ENCODE measurements at regions not wholly inside any gene's neighbourhood (a gene's known extent, or its start where the extent isn't known, plus 50 kb on each side); places are given as distances from the start of the nearest gene placed in this dataset.
"Not testable (repeated sequence)": the region's sequence is repeated elsewhere in the genome, so short reads cannot be mapped to it uniquely, and the experiment has no call there.

- no peak for DNase-seq (ENCODE audit: low read depth)
Measured at GRCh38 chr18:43341014-43341413, 63.7 kb upstream of the SYT4 start.

DNA sequence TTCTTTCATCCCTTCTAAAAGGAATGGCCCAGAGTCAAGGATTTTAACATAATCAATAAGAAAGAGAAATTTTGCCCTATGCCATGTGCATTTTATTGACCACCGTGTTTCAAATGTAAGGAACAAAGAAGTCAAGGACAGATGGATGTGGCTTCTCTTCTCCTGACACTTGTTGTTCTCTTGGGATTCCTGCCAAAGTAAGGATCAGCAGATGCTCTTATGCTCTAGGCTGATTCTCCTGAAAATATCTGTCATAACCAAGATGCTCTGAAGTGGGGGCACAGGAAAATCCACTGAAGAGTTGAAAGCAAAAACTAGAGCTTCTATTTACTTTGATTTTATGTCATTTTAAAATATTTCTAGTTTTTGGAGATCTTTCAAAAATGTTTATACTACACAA, 72.9 kb upstream of the SYT4 start:
- no peak for DNase-seq (ENCODE audit: low read depth)

GRCh38 chr18:43364535-43364934, 87.2 kb upstream of the SYT4 start:
- no peak for DNase-seq (ENCODE audit: low read depth)

DNA sequence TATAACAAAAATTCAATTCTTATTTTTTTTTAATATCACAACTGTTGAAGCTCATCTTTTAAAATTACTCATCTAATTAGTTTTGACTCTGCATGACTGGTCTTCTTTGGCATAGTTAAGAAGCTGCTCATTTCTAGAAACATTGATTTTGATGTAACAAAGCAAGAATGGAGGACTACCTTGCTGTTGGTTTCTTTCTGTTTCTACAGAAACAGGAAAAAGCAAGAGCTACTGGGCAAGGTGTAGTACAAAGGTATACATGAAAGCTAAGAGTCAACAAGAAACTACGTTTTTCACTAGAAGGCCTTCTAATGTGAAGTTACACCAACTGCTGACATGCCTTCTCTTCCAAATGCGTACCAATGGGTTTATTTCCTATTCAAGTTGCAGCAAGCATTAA, 90.6 kb upstream of the SYT4 start:
- DNase-seq (ENCODE audit: low read depth), result no peak

- DNase-seq (ENCODE audit: low read depth), result not testable (repeated sequence)
Measured at GRCh38 chr18:43369311-43369710, 92.0 kb upstream of the SYT4 start.

- DNase-seq (ENCODE audit: low read depth), result no peak
Measured at GRCh38 chr18:43372773-43373172, 95.5 kb upstream of the SYT4 start.

- DNase-seq (ENCODE audit: low read depth), result no peak
Measured at GRCh38 chr18:43380104-43380672, 102.9 kb upstream of the SYT4 start.

- no peak for DNase-seq (ENCODE audit: low read depth)
Measured at GRCh38 chr18:43382641-43383403, 105.5 kb upstream of the SYT4 start.

DNA sequence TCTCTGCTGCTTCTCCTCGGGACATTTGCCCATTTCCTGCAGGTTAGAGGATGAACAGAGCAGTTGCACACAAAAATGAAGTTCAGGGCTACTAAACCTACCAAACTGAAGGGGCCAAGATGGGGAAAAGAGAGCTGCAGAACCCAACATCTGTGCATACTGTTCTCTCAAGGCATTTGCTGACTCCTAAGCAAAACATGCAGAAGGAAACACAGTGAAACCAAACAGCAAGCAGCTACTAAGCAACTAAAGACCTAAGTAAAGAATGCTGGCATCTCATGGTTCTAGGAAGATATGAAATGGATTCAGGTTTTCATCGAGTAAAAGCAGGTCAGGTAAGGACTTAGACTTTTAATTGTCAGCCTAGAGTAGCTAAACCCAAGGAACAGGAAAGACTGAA, 111.9 kb upstream of the SYT4 start:
- DNase-seq (ENCODE audit: low read depth), result peak; percentile 5

GRCh38 chr18:43392168-43392567, 114.9 kb upstream of the SYT4 start:
- no peak for DNase-seq (ENCODE audit: low read depth)

- no peak for DNase-seq (ENCODE audit: low read depth)
Measured at GRCh38 chr18:43393174-43393573, 115.9 kb upstream of the SYT4 start.

DNA sequence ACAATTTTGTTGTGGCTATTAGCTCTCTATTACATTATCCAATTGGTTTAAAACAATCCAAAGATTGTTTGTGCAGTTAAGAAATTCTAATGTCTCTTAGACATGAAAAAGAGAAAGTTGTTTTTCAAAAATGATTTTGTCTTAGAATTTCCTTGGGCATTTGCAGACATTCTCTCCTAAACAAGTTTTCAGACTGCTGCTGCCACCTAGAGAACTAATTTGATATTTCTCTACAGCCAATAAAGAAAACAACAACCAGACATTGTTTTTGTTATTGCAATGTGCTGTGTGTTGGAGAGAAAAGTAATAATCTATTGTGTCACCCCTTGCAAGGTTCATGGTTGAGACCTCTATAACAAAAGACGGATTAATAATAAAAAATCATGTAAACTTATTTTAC, 119.0 kb upstream of the SYT4 start:
- DNase-seq (ENCODE audit: low read depth), result peak; percentile 31

- DNase-seq (ENCODE audit: low read depth), result no peak
Measured at GRCh38 chr18:43398601-43399000, 121.3 kb upstream of the SYT4 start.

GRCh38 chr18:43405097-43405496, 127.8 kb upstream of the SYT4 start:
- DNase-seq (ENCODE audit: low read depth), result peak; percentile 5

GRCh38 chr18:43414006-43414405, 136.7 kb upstream of the SYT4 start:
- no peak for DNase-seq (ENCODE audit: low read depth)

DNA sequence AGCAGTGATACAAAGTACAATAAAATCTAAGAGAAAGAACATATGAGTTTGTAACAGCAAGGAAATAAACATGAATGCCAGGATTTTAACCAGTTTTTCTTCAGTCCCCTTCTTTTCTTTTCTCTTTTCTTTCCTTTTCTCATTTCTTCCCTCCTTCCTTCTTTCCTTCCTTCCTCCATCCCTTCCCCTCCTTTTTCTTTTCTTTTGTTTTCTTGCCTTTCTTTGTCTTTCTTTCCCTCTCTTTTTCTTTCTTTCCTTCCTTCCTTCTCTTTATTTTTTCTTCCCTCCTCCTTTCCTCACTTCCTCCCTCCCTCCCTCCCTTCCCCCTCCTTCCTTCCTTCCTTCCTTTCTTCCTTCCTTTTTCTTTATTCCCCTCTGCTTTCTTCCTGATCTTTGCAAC, 142.8 kb upstream of the SYT4 start:
- DNase-seq (ENCODE audit: low read depth), result no peak

GRCh38 chr18:43420950-43421349, 143.7 kb upstream of the SYT4 start:
- DNase-seq (ENCODE audit: low read depth), result peak; percentile 3

DNA sequence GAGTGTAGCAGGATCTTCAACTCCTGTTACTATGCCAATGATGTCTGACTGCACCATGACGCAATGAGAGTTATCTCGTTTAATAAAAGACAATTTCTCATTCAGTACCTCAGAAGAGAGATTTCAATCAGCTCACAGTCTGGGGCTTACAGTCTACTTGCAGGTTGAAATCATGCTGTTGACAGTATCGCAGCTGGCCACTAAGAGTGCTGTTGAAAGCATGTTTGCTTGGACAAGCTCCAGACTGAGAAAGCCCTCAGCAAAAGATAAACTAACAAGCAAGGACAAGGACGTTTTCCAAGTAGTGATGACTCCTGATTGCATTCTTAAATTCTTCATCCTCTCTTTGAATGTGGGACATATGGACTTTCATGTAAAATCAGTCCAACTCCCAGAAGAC, 145.2 kb upstream of the SYT4 start:
- peak; percentile 26 for DNase-seq (ENCODE audit: low read depth)

GRCh38 chr18:43435851-43436250, 158.6 kb upstream of the SYT4 start:
- no peak for DNase-seq (ENCODE audit: low read depth)

DNA sequence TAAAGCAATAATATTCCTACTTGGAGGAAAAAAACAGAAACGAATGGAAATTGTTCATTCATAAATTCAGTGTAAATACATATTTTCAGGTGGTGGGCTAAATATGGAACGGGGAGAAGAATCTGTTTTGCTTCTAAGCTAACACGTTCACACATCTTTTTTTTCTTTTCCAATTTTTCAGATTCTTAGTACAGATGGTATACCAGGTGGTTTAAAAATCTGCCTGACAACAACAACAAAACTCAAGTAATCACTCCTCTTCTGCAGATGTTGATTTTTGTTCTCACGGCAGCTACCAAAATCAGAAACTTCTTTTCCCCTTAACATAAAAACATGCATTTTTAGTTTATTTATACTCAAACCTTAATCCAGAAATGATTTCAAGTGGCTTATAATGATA, 164.8 kb upstream of the SYT4 start:
- no peak for DNase-seq (ENCODE audit: low read depth)

GRCh38 chr18:43442571-43442970, 165.3 kb upstream of the SYT4 start:
- DNase-seq (ENCODE audit: low read depth), result peak; percentile 26

DNA sequence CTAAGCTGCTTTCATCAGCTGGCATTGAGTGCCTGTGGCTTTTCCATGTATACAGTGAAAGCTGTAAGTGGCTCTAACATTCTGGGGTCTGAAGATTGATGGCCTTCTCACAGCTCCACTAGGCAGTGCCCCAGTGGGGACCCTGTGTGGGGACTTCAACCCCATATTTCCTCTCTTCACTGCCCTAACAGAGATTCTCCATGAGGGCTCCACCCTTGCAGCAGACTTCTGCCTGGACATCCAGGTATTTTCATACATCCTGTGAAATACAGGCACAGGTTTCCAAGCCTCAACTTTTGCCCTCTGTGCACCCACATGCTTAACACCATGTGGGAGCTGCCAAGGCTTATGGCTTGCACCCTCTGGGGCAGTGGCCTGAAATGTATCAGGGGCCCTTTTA, 188.2 kb upstream of the SYT4 start:
- no peak for DNase-seq (ENCODE audit: low read depth)

DNA sequence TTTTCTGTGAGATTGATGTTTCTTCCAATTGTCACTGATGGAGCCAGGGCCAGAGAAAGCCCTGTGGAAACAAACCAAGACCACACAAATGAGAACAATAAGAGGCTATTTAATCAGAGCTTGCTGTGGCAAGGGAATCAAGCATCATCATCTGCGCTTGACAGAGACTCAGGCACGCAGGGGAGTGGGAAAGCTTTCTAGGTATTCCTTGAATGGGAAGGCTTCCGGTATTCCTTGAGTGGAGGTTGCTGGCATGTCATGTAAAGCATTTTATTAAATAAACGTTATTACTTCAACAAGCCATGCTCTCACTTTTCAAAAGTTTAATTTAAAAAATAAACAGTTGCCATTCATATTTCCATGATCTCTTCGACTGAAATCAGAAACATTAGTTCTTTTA, 194.6 kb upstream of the SYT4 start:
- DNase-seq (ENCODE audit: low read depth), result no peak

- no peak for DNase-seq (ENCODE audit: low read depth)
Measured at GRCh38 chr18:43481069-43481468, 203.8 kb upstream of the SYT4 start.
